ENCODE measurements at regions not wholly inside any gene's neighbourhood (a gene's known extent, or its start where the extent isn't known, plus 50 kb on each side); places are given as distances from the start of the nearest gene placed in this dataset.

DNA sequence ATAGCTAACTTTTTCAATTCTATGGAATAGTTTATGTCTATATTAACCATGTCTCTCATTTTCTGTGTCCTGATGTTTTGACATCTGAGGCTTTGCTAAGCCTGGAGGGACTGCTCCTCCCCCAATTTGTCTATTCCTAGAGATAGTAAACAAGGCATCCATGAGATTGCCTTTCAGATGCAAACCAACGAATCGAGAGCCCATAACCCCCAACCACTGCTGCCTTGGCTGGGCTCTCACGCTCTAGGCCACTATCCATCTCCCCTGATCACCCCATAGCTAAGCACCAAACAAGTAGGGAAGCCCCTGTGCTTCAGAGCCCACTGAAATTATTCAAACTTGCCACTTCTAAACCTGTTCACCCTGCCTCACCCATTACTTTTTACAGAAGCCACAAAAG, 437.7 kb downstream of the SETD4 start:
- TF ChIP-seq MYC (IDR thresholded peaks at IDR 0.05; ENCODE audit: low read depth, low read length): no peak
- no peak for TF ChIP-seq EZH2 (IDR thresholded peaks at IDR 0.05; ENCODE audit: borderline replicate concordance, low read depth, low read length, severe bottlenecking)
- TF ChIP-seq, protein P1, sequence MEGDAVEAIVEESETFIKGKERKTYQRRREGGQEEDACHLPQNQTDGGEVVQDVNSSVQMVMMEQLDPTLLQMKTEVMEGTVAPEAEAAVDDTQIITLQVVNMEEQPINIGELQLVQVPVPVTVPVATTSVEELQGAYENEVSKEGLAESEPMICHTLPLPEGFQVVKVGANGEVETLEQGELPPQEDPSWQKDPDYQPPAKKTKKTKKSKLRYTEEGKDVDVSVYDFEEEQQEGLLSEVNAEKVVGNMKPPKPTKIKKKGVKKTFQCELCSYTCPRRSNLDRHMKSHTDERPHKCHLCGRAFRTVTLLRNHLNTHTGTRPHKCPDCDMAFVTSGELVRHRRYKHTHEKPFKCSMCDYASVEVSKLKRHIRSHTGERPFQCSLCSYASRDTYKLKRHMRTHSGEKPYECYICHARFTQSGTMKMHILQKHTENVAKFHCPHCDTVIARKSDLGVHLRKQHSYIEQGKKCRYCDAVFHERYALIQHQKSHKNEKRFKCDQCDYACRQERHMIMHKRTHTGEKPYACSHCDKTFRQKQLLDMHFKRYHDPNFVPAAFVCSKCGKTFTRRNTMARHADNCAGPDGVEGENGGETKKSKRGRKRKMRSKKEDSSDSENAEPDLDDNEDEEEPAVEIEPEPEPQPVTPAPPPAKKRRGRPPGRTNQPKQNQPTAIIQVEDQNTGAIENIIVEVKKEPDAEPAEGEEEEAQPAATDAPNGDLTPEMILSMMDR (IDR thresholded peaks at IDR 0.05; ENCODE audit: extremely low read depth in 1 of 2, insufficient read depth in 1 of 2, low read depth in 1 of 2, low read length in 2 of 2): no peak
- no peak for TF ChIP-seq POLR2AphosphoS5 (IDR thresholded peaks at IDR 0.05; ENCODE audit: insufficient read depth, low read depth, low read length)
- no peak for TF ChIP-seq POLR2A (IDR thresholded peaks at IDR 0.05; ENCODE audit: low read depth, low read length)
- TF ChIP-seq, protein P2, sequence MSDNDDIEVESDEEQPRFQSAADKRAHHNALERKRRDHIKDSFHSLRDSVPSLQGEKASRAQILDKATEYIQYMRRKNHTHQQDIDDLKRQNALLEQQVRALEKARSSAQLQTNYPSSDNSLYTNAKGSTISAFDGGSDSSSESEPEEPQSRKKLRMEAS (IDR thresholded peaks at IDR 0.05; ENCODE audit: insufficient read depth, insufficient read length): no peak
- TF ChIP-seq FOS (IDR thresholded peaks at IDR 0.05; ENCODE audit: borderline replicate concordance, insufficient read depth, low read length): no peak
- TF ChIP-seq GATA2 (IDR thresholded peaks at IDR 0.05; ENCODE audit: insufficient read depth, insufficient read length, low read depth, low read length): no peak

All from endothelial cell of umbilical vein (primary cell).